ENCODE measurements at regions not wholly inside any gene's neighbourhood (a gene's known extent, or its start where the extent isn't known, plus 50 kb on each side); places are given as distances from the start of the nearest gene placed in this dataset.

- no peak for TF ChIP-seq SIN3A (IDR thresholded peaks at IDR 0.05; ENCODE audit: borderline replicate concordance, insufficient read depth, low read depth, low read length)
- no peak for TF ChIP-seq TCF7L2 (IDR thresholded peaks at IDR 0.05; ENCODE audit: low read depth, low read length)
These were observed 264.9 kb upstream of the FMN2 start for GRCh38 chr1:239826736-239827135.
